ENCODE measurements at regions not wholly inside any gene's neighbourhood (a gene's known extent, or its start where the extent isn't known, plus 50 kb on each side); places are given as distances from the start of the nearest gene placed in this dataset.

DNA sequence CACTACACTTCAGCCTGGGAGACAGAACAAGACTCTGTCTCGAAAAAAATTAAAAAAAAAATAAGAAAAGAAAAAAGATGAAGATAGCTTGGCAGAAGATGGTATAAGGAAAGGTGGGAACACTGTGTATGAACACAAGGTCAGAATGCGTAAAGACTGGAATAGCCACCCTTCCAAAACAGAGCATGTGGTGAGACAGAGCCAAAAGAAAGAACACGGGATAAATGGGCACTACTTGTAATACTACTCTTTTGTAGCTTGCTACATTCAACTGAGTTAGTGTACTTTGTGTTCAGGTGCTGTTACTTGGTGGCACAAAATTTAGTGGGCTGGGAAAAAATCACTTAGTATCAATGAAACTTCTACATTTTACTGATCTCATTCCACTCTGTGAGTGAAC is 628.6 kb upstream of the KIRREL3 start:
- Mint-ChIP-seq H3K27ac (ENCODE audit: unreplicated experiment) (no peak overlapping the region), H3K9me3 (ENCODE audit: unreplicated experiment) (no peaks in the 10 kb centered on the region), H3K4me1 (ENCODE audit: low read depth, unreplicated experiment) (peaks cover 25% of the 10 kb centered on the region), H3K27me3 (ENCODE audit: unreplicated experiment) (no peaks in the 10 kb centered on the region), H3K36me3 (ENCODE audit: unreplicated experiment) (no peaks in the 10 kb centered on the region), H3K4me3 (ENCODE audit: unreplicated experiment) (no peak overlapping the region)
- TF ChIP-seq, protein P1, sequence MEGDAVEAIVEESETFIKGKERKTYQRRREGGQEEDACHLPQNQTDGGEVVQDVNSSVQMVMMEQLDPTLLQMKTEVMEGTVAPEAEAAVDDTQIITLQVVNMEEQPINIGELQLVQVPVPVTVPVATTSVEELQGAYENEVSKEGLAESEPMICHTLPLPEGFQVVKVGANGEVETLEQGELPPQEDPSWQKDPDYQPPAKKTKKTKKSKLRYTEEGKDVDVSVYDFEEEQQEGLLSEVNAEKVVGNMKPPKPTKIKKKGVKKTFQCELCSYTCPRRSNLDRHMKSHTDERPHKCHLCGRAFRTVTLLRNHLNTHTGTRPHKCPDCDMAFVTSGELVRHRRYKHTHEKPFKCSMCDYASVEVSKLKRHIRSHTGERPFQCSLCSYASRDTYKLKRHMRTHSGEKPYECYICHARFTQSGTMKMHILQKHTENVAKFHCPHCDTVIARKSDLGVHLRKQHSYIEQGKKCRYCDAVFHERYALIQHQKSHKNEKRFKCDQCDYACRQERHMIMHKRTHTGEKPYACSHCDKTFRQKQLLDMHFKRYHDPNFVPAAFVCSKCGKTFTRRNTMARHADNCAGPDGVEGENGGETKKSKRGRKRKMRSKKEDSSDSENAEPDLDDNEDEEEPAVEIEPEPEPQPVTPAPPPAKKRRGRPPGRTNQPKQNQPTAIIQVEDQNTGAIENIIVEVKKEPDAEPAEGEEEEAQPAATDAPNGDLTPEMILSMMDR (IDR thresholded peaks at IDR 0.05; ENCODE audit: partially characterized antibody, unreplicated experiment) = no peak
- DNase-seq = no peak

DNA sequence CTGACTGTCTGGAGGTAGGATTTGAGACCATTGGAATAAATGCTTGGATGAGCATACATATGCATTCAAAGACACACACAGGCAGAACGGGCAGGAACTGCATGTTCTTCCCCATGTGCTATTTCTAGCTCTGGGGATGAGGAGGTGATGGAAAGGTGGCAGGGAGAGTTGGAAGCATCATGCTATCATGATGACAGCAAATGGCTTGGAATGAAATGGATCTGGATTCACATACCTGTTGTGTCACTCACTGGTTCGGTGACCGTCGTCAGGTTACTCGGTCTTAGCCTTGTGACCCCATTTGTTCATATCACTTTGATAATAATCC is 627.9 kb upstream of the KIRREL3 start:
- TF ChIP-seq, protein P1 (IDR thresholded peaks at IDR 0.05; ENCODE audit: partially characterized antibody, unreplicated experiment) = no peak
- Mint-ChIP-seq H3K36me3 (ENCODE audit: unreplicated experiment) (no peaks in the 10 kb centered on the region), H3K9me3 (ENCODE audit: unreplicated experiment) (no peaks in the 10 kb centered on the region), H3K4me1 (ENCODE audit: low read depth, unreplicated experiment) (peaks cover 32% of the 10 kb centered on the region), H3K4me3 (ENCODE audit: unreplicated experiment) (no peak overlapping the region), H3K27ac (ENCODE audit: unreplicated experiment) (peak overlapping the region; percentile 11), H3K27me3 (ENCODE audit: unreplicated experiment) (no peaks in the 10 kb centered on the region)
- DNase-seq = no peak

DNA sequence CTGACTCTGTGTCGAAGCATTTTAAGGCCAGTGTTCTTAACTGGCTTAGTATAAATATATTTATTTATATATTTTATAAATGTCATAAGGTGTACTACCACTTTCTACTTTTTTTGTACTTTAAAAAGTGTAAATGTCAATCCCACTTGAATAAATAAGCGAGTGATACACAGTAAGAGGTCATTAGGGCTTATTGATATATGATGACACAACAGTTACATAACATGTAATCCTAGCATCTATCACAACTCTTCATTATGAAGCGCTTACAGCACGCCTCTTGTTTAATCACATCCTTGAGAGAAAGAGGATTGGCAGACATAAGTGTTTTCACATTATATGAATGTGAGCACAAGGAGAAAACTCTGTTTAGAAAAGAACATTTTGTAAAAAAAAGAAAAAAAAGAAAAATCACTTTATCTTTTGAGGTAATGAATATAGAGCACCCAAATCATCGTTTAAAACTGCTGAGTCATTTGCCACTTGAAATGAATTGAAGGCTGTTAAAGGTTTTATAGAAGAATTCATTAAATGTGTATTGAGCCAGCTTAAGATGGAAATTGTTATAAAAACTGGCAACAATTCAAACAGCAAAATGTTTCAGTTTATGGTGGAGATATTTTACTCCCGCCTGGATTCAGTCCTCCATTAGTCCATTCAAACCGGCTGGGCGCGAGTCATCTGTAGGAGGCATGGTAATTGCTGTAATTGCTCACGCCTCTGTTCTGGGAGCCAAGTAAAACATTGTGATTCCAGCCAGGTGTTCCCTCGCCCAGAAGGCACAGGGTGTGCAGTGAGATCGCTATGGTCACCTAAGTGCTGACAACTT is 627.3 kb upstream of the KIRREL3 start:
- no peak for DNase-seq
- H3K27ac Mint-ChIP-seq (ENCODE audit: unreplicated experiment) = peak overlapping the region; percentile 11
- H3K27me3 Mint-ChIP-seq (ENCODE audit: unreplicated experiment) = no peaks in the 10 kb centered on the region
- no peaks in the 10 kb centered on the region for H3K9me3 Mint-ChIP-seq (ENCODE audit: unreplicated experiment)
- no peak overlapping the region for H3K4me3 Mint-ChIP-seq (ENCODE audit: unreplicated experiment)
- peaks cover 33% of the 10 kb centered on the region for H3K4me1 Mint-ChIP-seq (ENCODE audit: low read depth, unreplicated experiment)
- TF ChIP-seq, protein P1 (IDR thresholded peaks at IDR 0.05; ENCODE audit: partially characterized antibody, unreplicated experiment) = no peak
- no peaks in the 10 kb centered on the region for H3K36me3 Mint-ChIP-seq (ENCODE audit: unreplicated experiment)

DNA sequence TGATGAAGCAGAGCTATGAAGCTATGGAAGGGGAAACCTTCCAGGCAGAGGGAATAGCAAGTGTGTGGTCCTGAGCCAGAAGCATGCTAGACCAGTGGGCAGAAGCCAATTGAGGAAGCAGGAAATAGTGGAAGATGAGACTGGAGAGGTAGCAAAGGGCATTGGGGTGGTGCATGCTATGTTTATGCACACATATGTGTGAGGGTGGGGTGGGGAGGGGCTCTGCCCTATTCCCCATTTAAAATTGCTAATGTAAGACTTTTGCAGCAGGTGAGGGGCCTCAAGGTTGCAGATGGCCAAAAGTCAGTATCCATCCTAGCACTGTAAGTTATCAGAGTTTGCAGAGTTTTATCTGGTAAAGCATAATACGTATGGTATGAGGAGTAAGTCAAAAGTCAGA is 626.6 kb upstream of the KIRREL3 start:
- Mint-ChIP-seq H3K27ac (ENCODE audit: unreplicated experiment) (no peak overlapping the region), H3K4me1 (ENCODE audit: low read depth, unreplicated experiment) (peaks cover 27% of the 10 kb centered on the region), H3K36me3 (ENCODE audit: unreplicated experiment) (no peaks in the 10 kb centered on the region), H3K4me3 (ENCODE audit: unreplicated experiment) (no peak overlapping the region), H3K27me3 (ENCODE audit: unreplicated experiment) (no peaks in the 10 kb centered on the region), H3K9me3 (ENCODE audit: unreplicated experiment) (no peaks in the 10 kb centered on the region)
- TF ChIP-seq, protein P1 (IDR thresholded peaks at IDR 0.05; ENCODE audit: partially characterized antibody, unreplicated experiment) = no peak
- DNase-seq = no peak

DNA sequence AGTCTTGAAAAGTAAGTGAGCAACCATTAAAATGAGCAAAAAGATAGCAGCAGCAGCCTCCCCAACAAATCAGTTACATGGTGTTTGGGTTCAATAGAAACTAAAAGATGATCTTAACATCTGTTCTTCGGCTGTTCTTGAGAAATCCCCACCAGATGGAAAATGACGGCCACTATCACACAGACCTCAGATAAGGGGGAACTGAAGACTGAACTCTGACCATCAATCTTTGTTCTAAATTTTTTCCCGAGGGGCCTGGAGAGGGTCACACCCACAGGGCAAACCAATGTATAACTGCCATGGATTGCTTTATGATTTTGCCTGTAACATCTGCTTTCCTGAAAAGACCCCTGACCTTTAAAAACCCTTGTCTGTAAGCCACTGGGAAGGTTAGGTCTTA is 624.8 kb upstream of the KIRREL3 start:
- DNase-seq = no peak
- H3K27ac Mint-ChIP-seq (ENCODE audit: unreplicated experiment) = no peak overlapping the region
- H3K9me3 Mint-ChIP-seq (ENCODE audit: unreplicated experiment) = no peaks in the 10 kb centered on the region
- no peaks in the 10 kb centered on the region for H3K36me3 Mint-ChIP-seq (ENCODE audit: unreplicated experiment)
- peaks cover 22% of the 10 kb centered on the region for H3K4me1 Mint-ChIP-seq (ENCODE audit: low read depth, unreplicated experiment)
- TF ChIP-seq, protein P1 (IDR thresholded peaks at IDR 0.05; ENCODE audit: partially characterized antibody, unreplicated experiment) = no peak
- H3K4me3 Mint-ChIP-seq (ENCODE audit: unreplicated experiment) = no peak overlapping the region
- H3K27me3 Mint-ChIP-seq (ENCODE audit: unreplicated experiment) = no peaks in the 10 kb centered on the region
